GM18505 (cell line): ENCODE measurements at regions not wholly inside any gene's neighbourhood (a gene's known extent, or its start where the extent isn't known, plus 50 kb on each side); places are given as distances from the start of the nearest gene placed in this dataset.

Experiments
- ATAC-seq: cut with Tn5 transposase; IDR thresholded peaks from one replicate; pipeline ENCODE4 v1.9.1; 2021; ENCODE audit not compliant: unreplicated experiment
- POLR2A ChIP-seq: IDR thresholded peaks from 4 replicates; pipeline ENCODE4 v1.6.1; 2011; ENCODE audit warnings: borderline replicate concordance; ENCODE audit not compliant: insufficient read depth, insufficient read length; ENCODE audit errors: extremely low read depth

DNA sequence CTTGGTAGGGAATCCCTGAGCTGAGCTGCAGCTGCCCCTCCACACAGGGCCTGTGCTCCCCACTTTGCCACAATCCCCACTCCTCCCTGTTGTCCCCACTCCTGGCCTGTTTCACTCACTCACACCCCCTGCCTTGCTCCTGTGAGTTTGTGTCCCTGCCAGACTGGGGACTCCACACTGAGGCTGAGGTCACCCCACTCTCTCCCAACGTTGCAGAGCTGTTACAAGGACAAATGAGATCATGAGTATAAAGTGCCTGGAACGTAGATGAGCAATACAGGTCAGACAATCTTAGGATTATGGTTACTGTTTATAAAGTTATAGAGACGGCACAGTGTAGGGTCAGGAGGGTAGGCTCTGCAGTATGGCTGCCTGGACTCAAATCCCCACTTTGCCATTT is 426.0 kb upstream of the SULF2 start:
- TF ChIP-seq POLR2A = no peak
- no peak for ATAC-seq

DNA sequence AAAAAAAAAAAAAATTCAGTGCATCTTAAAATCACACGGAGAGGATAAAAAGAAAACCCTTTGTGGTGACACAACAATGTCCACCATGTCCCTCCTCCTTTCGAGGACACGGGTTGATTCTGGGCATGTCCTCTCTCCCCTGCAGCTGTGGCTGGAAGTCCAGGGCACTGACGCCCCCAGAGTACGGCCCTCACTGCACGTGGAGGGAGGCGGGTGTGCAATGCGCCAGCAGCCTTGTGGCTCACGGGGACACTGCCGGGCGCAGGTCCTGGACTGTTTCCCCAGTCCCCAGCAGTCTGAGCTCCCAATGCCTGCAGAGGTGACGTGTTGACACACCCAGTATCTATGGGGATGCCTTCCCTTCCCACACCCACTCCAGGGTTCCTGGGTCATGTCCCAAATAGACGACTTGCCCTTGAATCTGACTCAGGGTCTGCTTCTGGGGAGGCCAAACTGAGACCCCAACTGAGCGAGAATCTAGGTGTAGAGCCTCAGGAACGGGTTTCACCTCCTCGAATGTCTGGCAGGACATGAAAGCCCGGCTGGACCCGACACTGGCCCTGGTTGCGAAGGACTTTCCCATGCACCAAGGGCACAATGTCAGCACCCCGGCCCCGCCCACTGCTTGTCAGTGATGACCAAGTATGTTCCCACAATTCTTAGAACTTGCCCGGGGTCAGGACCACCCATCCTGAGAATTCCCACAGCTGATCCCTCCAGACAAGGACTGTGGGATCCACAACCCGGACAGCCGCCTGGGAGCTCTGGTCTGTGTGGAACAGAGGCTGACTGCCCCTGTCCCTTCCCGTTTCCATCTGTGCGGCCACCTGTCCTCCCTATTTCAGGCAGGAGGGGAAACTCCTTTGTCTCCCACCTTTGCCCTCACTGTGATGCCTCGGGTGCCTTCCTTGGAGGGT is 425.1 kb upstream of the SULF2 start:
- TF ChIP-seq POLR2A = no peak
- ATAC-seq = no peak

GRCh38 chr20:48209102-48209501 is 423.8 kb upstream of the SULF2 start:
- no peak for ATAC-seq

DNA sequence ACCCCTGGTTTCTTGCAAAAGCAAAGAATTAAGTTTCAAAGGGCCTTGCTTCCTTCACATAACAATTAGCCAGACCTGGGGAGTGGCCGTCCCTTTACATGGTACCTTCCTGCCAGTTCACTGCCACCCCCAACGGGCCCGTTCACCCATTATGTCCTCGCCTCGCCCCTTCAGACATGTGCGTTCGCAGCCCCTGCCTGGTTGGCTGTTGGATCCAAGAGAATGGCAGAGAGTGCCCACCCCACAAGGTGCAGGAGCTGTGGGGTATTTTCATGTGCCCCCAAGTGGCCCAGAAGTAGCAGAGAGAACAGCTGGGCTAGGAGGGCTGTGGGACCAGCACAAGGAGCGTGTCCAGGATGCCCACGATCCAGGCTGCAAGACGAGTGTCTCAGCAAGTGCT is 422.9 kb upstream of the SULF2 start:
- TF ChIP-seq POLR2A = no peak
- no peak for ATAC-seq

More at GRCh38 chr20:48209102-48209501, 423.8 kb upstream of the SULF2 start:
- TF ChIP-seq POLR2A = no peak

DNA sequence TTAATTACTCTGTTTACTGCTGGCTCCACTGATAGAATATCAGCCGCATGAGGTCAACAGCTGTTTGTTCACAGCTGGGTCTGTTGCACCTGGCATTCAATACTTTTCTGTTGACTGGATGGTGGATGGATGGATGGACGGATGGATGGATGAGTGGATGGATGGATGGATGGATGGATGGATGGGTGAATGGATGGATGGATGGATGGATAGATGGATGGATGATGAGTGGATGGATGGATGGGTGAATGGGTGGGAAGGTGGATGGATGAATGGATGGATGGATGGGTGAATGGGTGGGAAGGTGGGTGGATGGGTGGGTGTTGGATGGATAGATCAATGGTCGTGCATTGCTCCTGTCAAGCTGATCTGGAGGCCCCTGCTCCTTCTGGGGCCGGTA is 422.2 kb upstream of the SULF2 start:
- no peak for ATAC-seq
- no peak for TF ChIP-seq POLR2A

GRCh38 chr20:48205786-48206185 is 420.5 kb upstream of the SULF2 start:
- ATAC-seq = no peak
- no peak for TF ChIP-seq POLR2A

- TF ChIP-seq POLR2A = no peak
- no peak for ATAC-seq
Observed at GRCh38 chr20:48205281-48205782, 420.1 kb upstream of the SULF2 start.

- ATAC-seq = no peak
- no peak for TF ChIP-seq POLR2A
Observed at GRCh38 chr20:48204499-48204898, 419.2 kb upstream of the SULF2 start.

GRCh38 chr20:48203252-48203651 is 418.0 kb upstream of the SULF2 start:
- no peak for ATAC-seq
- TF ChIP-seq POLR2A = no peak

- ATAC-seq = no peak
- TF ChIP-seq POLR2A = no peak
Observed at GRCh38 chr20:48202334-48203113, 417.2 kb upstream of the SULF2 start.

- no peak for TF ChIP-seq POLR2A
- no peak for ATAC-seq
Observed at GRCh38 chr20:48201885-48202284, 416.6 kb upstream of the SULF2 start.

GRCh38 chr20:48201188-48201587 is 415.9 kb upstream of the SULF2 start:
- ATAC-seq = no peak
- no peak for TF ChIP-seq POLR2A

GRCh38 chr20:48198929-48199451 is 413.7 kb upstream of the SULF2 start:
- no peak for TF ChIP-seq POLR2A
- no peak for ATAC-seq

GRCh38 chr20:48197066-48197465 is 411.8 kb upstream of the SULF2 start:
- ATAC-seq = no peak
- no peak for TF ChIP-seq POLR2A

DNA sequence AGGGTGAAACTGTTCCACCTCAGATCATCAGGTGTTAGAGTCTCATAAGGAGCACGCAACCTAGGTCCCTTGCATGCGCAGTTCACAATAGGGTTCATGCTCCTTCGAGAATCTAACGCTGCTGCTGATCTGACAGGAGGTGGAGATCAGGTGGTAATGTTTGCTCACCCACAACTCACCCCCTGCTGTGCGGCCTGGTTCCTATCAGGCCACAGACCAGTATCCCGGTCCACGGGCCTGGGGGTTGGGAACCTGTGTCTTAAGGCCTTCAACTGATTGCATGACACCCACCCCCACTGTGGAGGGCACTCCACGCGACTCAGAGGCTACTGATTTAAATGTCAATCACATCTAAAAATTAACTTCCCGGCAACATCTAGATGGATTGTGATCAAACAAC is 411.2 kb upstream of the SULF2 start:
- ATAC-seq = no peak
- no peak for TF ChIP-seq POLR2A
